ENCODE measurements at regions not wholly inside any gene's neighbourhood (a gene's known extent, or its start where the extent isn't known, plus 50 kb on each side); places are given as distances from the start of the nearest gene placed in this dataset.

GRCh38 chr5:56440871-56441740 is 208.0 kb upstream of the ANKRD55 start:
- TF ChIP-seq, protein P1, sequence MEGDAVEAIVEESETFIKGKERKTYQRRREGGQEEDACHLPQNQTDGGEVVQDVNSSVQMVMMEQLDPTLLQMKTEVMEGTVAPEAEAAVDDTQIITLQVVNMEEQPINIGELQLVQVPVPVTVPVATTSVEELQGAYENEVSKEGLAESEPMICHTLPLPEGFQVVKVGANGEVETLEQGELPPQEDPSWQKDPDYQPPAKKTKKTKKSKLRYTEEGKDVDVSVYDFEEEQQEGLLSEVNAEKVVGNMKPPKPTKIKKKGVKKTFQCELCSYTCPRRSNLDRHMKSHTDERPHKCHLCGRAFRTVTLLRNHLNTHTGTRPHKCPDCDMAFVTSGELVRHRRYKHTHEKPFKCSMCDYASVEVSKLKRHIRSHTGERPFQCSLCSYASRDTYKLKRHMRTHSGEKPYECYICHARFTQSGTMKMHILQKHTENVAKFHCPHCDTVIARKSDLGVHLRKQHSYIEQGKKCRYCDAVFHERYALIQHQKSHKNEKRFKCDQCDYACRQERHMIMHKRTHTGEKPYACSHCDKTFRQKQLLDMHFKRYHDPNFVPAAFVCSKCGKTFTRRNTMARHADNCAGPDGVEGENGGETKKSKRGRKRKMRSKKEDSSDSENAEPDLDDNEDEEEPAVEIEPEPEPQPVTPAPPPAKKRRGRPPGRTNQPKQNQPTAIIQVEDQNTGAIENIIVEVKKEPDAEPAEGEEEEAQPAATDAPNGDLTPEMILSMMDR (IDR thresholded peaks at IDR 0.05; ENCODE audit: low read depth, low read length, missing control alignments) = no peak
- DNase-seq (ENCODE audit: extremely low read depth, low read depth) = no peak

GRCh38 chr5:56434986-56435385 is 201.9 kb upstream of the ANKRD55 start:
- no peak for DNase-seq (ENCODE audit: extremely low read depth, low read depth)
- TF ChIP-seq, protein P1 (IDR thresholded peaks at IDR 0.05; ENCODE audit: low read depth, low read length, missing control alignments) = no peak
- H3K4me3 ChIP-seq (replicated peaks; ENCODE audit: low read depth, low read length) = no peak overlapping the region

More at GRCh38 chr5:56440871-56441740, 208.0 kb upstream of the ANKRD55 start:
- no peak overlapping the region for H3K4me3 ChIP-seq (replicated peaks; ENCODE audit: low read depth, low read length)

DNA sequence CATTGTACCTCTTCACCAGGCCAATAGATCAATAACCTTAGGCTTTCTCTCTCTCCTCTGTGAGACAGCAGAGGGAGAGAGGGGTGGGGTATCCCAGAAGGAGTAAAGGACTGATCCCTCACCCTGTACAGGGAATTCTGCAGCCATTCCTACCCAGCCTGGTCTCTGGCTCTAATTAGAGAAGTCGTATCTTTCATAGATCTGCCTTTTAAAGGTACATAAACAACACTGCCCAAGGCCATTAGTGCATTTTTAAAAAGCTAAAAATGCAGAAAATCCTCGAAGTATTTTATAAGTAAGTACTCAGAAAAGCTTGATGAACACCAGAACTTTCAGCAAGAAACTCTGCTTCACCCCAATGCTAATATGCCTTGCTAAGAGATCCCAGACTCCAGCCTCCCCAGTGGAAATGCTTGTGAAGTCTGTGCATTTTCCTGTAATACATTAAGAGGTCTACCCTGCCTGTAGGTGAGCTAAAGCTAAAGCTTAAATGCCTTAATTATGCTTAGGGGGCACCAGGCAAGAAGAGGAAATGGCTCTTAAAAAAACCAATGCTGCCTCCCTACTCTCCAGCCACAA is 200.0 kb upstream of the ANKRD55 start:
- no peak overlapping the region for H3K4me3 ChIP-seq (replicated peaks; ENCODE audit: low read depth, low read length)
- DNase-seq (ENCODE audit: extremely low read depth, low read depth) = no peak
- TF ChIP-seq, protein P1 (IDR thresholded peaks at IDR 0.05; ENCODE audit: low read depth, low read length, missing control alignments) = no peak

GRCh38 chr5:56432321-56432720 is 199.2 kb upstream of the ANKRD55 start:
- TF ChIP-seq, protein P1 (IDR thresholded peaks at IDR 0.05; ENCODE audit: low read depth, low read length, missing control alignments) = no peak
- H3K4me3 ChIP-seq (replicated peaks; ENCODE audit: low read depth, low read length) = no peak overlapping the region
- DNase-seq (ENCODE audit: extremely low read depth, low read depth) = no peak

DNA sequence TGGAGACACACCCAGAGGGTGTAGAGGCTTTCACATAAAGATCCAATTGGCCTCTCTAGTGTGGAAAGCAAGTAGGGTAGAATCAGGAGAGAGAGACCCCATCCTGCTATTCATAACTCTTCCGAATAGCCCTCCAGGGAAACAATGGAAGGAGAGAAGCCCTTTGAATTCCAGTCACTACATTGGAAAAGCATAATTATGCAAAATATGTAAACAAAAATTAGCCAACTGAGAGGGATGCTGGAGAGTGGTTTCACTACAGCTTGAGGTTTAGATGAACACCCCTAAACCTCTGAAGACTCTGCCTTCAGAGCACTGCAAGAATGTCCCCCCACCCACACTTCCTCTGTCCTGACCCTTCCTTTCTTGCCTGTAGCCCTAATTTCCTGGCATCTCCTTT is 197.3 kb upstream of the ANKRD55 start:
- TF ChIP-seq, protein P1 (IDR thresholded peaks at IDR 0.05; ENCODE audit: low read depth, low read length, missing control alignments) = no peak
- no peak for DNase-seq (ENCODE audit: extremely low read depth, low read depth)

GRCh38 chr5:56429110-56429561 is 196.0 kb upstream of the ANKRD55 start:
- no peak for DNase-seq (ENCODE audit: extremely low read depth, low read depth)
- TF ChIP-seq, protein P1 (IDR thresholded peaks at IDR 0.05; ENCODE audit: low read depth, low read length, missing control alignments) = no peak
- H3K4me3 ChIP-seq (replicated peaks; ENCODE audit: low read depth, low read length) = no peak overlapping the region

More for the DNA sequence above, 197.3 kb upstream of the ANKRD55 start:
- H3K4me3 ChIP-seq (replicated peaks; ENCODE audit: low read depth, low read length) = no peak overlapping the region
